Left lung (tissue), 4 donors: ENCODE measurements at regions not wholly inside any gene's neighbourhood (a gene's known extent, or its start where the extent isn't known, plus 50 kb on each side); places are given as distances from the start of the nearest gene placed in this dataset.

ENCODE experiments used
- ATAC-seq: fragments of 200-7000 bp; cut with Tn5 transposase; one replicate; pipeline ENCODE4 v1.9.1; 2020; ENCODE audit warnings: moderate library complexity
- DNase-seq, 4 donors: peaks; one replicate each; pipeline ENCODE4 v3.0.0-alpha.2; 2013 to 2020
- H3K27ac ChIP-seq, 2 donors: fragments of 200-600 bp; sonication (generic) in 1 of 2; one replicate each; pipeline versions ENCODE4 v1.5.0 to v1.8.0; 2020 to 2021
- H3K27me3 ChIP-seq, 2 donors: fragments of 200-600 bp; sonication (generic) in 1 of 2; one replicate each; pipeline versions ENCODE4 v1.5.0 to v1.8.0; 2020 to 2021
- H3K36me3 ChIP-seq, 2 donors: fragments of 200-600 bp; sonication (generic) in 1 of 2; one replicate each; pipeline versions ENCODE4 v1.5.0 to v1.8.0; 2020 to 2021
- H3K4me1 ChIP-seq, 2 donors: fragments of 200-600 bp; one replicate each; pipeline ENCODE4 v1.8.0; 2021
- H3K4me3 ChIP-seq, 2 donors: fragments of 200-600 bp; sonication (generic) in 1 of 2; one replicate each; pipeline versions ENCODE4 v1.5.0 to v1.8.0; 2020 to 2021; ENCODE audit warnings: mild to moderate bottlenecking in 1 of 2
- H3K9me3 ChIP-seq, 2 donors: fragments of 200-600 bp; sonication (generic) in 1 of 2; one replicate each; pipeline versions ENCODE4 v1.5.0 to v1.8.0; 2020 to 2021
- CTCF ChIP-seq, 2 donors: fragments of 200-600 bp; sonication (generic) in 1 of 2; IDR thresholded peaks; one replicate each; pipeline versions ENCODE4 v1.5.0 to v1.8.0; 2021; ENCODE audit warnings: antibody characterized with exemption in 2 of 2
- intact Hi-C, 2 donors: fragments of 100-400 bp; cut with DNase I; formaldehyde crosslinking; loops; one replicate each; pipeline versions ENCODE4 v1.11.2 to v1.14.2; 2022
- donor health status: DM: no; HTN: yes; CAD: no.
- donor health status: DM: no; HTN: no; CAD: no.

DNA sequence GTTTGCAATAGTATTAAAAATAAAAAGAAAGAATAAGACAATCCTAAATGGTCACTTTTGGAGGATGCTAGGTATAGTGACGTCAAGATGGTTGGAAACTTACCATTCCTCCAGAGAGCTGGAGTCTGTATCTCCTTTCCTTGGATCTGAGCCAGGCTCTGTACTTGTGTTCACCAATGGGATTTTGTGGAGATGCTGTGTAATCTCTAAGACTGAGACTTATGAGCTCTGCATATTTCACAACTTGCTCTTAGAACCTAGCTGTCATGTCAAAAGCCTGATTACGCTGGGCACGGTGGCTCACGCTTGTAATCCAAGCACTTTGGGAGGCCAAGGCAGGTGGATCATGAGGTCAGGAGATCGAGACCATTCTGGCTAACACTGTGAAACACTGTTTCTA, 126.8 kb upstream of the CLSTN2 start:
- no peak for ATAC-seq
- Histone ChIP-seq H3K9me3 (no peaks in the 10 kb centered on the region), H3K27ac (no peak overlapping the region), H3K4me3 (no peak overlapping the region), H3K4me1 (no peaks in the 10 kb centered on the region), H3K27me3 (peaks cover 0 to 4% of the 10 kb centered on the region in 2 donors), H3K36me3 (no peaks in the 10 kb centered on the region)
- no peak for TF ChIP-seq CTCF (IDR thresholded peaks at IDR 0.05)
- no peak for DNase-seq
- intact Hi-C loops, result no loop called here

- DNase-seq, result no peak
- no peak overlapping the region for H3K27ac ChIP-seq
- ATAC-seq, result no peak
- no peak for TF ChIP-seq CTCF (IDR thresholded peaks at IDR 0.05)
- no peaks in the 10 kb centered on the region for H3K36me3 ChIP-seq
- H3K4me1 ChIP-seq, result no peaks in the 10 kb centered on the region
- intact Hi-C loops, result no loop called here
- H3K27me3 ChIP-seq, result peaks cover 0 to 4% of the 10 kb centered on the region in 2 donors
- H3K4me3 ChIP-seq, result no peak overlapping the region
- no peaks in the 10 kb centered on the region for H3K9me3 ChIP-seq
These were observed 125.5 kb upstream of the NMNAT3 start for GRCh38 chr3:139803294-139803693.

DNA sequence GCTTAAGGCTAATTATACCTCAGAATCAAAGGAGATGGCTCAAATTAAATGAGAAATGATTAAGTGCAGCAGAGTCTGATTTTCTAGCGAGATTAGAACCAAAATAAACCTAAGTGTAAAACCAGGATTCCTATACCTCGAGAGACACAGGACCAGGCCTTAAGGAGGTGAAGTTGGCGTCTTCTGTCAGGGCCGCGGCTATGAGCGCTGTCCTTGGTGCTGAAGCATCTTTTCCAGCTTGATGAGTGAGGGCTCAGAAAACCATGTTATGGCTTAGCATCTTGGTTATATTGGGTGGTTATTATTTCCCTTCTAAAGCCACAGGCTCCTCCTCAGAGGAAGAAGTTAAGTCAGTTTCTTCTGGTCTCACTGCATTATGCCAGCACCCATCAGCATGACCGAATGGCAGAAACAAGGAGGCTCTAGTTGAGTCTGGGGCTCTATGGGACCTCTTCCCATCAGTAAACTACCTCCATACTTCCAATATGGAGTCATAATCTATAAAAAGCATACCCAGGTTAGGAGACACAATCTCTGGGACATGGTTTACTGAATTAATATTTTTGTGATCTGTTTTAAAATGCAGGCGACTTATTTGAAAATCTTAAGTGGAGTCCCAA, 120.1 kb upstream of the NMNAT3 start:
- intact Hi-C loops, result no loop called here
- no peaks in the 10 kb centered on the region for H3K27me3 ChIP-seq
- H3K4me1 ChIP-seq, result no peaks in the 10 kb centered on the region
- DNase-seq (peak in 2 of 4 donors; percentile 53 to 62), ATAC-seq (peak; percentile 53)
- no peak for TF ChIP-seq CTCF (IDR thresholded peaks at IDR 0.05)
- H3K36me3 ChIP-seq, result no peaks in the 10 kb centered on the region
- H3K4me3 ChIP-seq, result no peak overlapping the region
- no peak overlapping the region for H3K27ac ChIP-seq
- no peaks in the 10 kb centered on the region for H3K9me3 ChIP-seq

GRCh38 chr3:139794469-139795265, 116.9 kb upstream of the NMNAT3 start:
- DNase-seq (no peak), ATAC-seq (no peak)
- Histone ChIP-seq H3K4me3 (no peak overlapping the region), H3K27ac (no peak overlapping the region), H3K27me3 (no peaks in the 10 kb centered on the region), H3K4me1 (no peaks in the 10 kb centered on the region), H3K36me3 (no peaks in the 10 kb centered on the region), H3K9me3 (no peaks in the 10 kb centered on the region)
- intact Hi-C loops, result no loop called here
- TF ChIP-seq CTCF (IDR thresholded peaks at IDR 0.05), result no peak

GRCh38 chr3:139793408-139793807, 115.6 kb upstream of the NMNAT3 start:
- no peak for DNase-seq
- Histone ChIP-seq H3K36me3 (no peaks in the 10 kb centered on the region), H3K4me3 (no peak overlapping the region), H3K9me3 (no peaks in the 10 kb centered on the region), H3K27me3 (no peaks in the 10 kb centered on the region), H3K4me1 (no peaks in the 10 kb centered on the region), H3K27ac (no peak overlapping the region)
- no peak for TF ChIP-seq CTCF (IDR thresholded peaks at IDR 0.05)
- ATAC-seq, result no peak
- intact Hi-C loops, result no loop called here
